ENCODE measurements at regions not wholly inside any gene's neighbourhood (a gene's known extent, or its start where the extent isn't known, plus 50 kb on each side); places are given as distances from the start of the nearest gene placed in this dataset.
A peak's percentile ranks its signal among the peaks of the same experiment; 100 is the strongest.

- peak overlapping the region; percentile 88 for H3K27ac ChIP-seq (ENCODE audit: insufficient read depth, low read depth, low read length)
- TF ChIP-seq GATA2 (IDR thresholded peaks at IDR 0.05; ENCODE audit: insufficient read depth, insufficient read length, low read depth, low read length) (no peak), EZH2 (IDR thresholded peaks at IDR 0.05; ENCODE audit: borderline replicate concordance, low read depth, low read length, severe bottlenecking) (no peak), JUN (IDR thresholded peaks at IDR 0.05; ENCODE audit: borderline replicate concordance, insufficient read depth, insufficient read length, low read depth) (no peak), MYC (IDR thresholded peaks at IDR 0.05; ENCODE audit: low read depth, low read length) (no peak), POLR2AphosphoS5 (IDR thresholded peaks at IDR 0.05; ENCODE audit: insufficient read depth, low read depth, low read length) (no peak), FOS (IDR thresholded peaks at IDR 0.05; ENCODE audit: borderline replicate concordance, insufficient read depth, low read length) (no peak)
- peak; percentile 11 for DNase-seq (ENCODE audit: low read depth, low spot score)
- FAIRE-seq, result no peak
- no peaks in the 10 kb centered on the region for H3K27me3 ChIP-seq (ENCODE audit: control insufficient read depth in 2 of 2, insufficient read depth in 2 of 2, low read length in 2 of 2)
- no TSS peak for BruUV-seq (replicated peaks)
- no peaks in the 10 kb centered on the region for H3K36me3 ChIP-seq (ENCODE audit: control insufficient read depth in 2 of 2, extremely low read depth in 1 of 2, insufficient read depth in 2 of 2, low read length in 2 of 2)
- H3K79me2 ChIP-seq (ENCODE audit: control insufficient read depth, insufficient read depth, low read length), result no peaks in the 10 kb centered on the region
- no peaks in the 10 kb centered on the region for H3K9me3 ChIP-seq (replicated peaks; ENCODE audit: control insufficient read depth, insufficient read depth, low read length)
- POLR2A ChIA-PET, result no interaction called here
- intact Hi-C loops (cut with micrococcal nuclease), result loop anchor here (1.0 kb wide), 5 partner anchors 12 to 262 kb away; no protein-coding TSS in a partner anchor
- peak overlapping the region; percentile 50 for H3K4me2 ChIP-seq (ENCODE audit: insufficient read depth, low read length)
- H3K4me3 ChIP-seq (replicated peaks in 1 of 3; ENCODE audit: insufficient read depth in 1 of 3, low read depth in 1 of 3, low read length in 3 of 3), result no peak overlapping the region
- H3K9me1 ChIP-seq (replicated peaks; ENCODE audit: control insufficient read depth, extremely low read depth, insufficient read depth, low read length), result no peaks in the 10 kb centered on the region
- H3K4me1 ChIP-seq (ENCODE audit: control insufficient read depth, extremely low read depth, insufficient read depth, low read length), result peaks cover 20% of the 10 kb centered on the region
- CTCF ChIA-PET, result interaction anchor here (1.2 to 2.6 kb wide), 8 partner anchors 11 to 386 kb away, joined by 3 to 14 read pairs (median 4); partner anchors contain the start of gene SGK1
- peak overlapping the region; percentile 68 for H3K9ac ChIP-seq (replicated peaks; ENCODE audit: extremely low read depth, insufficient read depth, low read length)
- H2AFZ ChIP-seq (ENCODE audit: low read depth, low read length), result no peak overlapping the region
- no peaks in the 10 kb centered on the region for H4K20me1 ChIP-seq (replicated peaks; ENCODE audit: control insufficient read depth, extremely low read depth, insufficient read depth, low read length)
- dilution Hi-C loops (cut with MboI; ENCODE audit: extremely low pct_ligation_motif_present, low sequenced_read_pairs), result loop anchor here (25.0 kb wide), 1 partner anchor 100 kb away; no protein-coding TSS in a partner anchor
These were observed 119.0 kb upstream of the SGK1 start for GRCh38 chr6:134436950-134437349.

DNA sequence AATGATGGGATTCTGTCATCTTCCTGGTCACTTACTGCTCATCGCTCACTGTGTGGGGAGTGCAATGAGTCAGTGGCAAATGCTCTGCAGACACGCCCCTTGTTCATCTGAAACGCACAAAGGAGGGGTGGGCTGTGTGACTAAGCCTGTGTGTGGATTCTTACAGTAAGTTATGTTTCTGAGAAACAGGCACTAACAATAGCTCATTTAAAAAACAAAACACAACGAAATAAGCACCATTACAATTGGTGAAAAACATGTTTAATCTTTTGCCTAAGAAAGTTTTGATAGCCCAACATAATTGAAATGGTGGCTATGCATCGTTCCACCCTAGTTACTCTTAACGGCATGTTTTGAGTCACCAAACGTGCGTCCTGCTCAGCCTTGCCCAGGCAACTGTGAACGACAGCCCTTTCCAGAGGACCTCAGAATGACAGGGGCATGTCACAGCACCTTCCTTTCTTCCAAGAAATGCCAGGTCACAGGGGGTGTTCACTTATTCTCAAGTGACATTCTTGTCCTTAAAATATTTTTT is 118.4 kb upstream of the SGK1 start:
- DNase-seq (ENCODE audit: low read depth, low spot score), result peak; percentile 94
- intact Hi-C loops (cut with micrococcal nuclease), result loop anchor here (1.0 kb wide), 5 partner anchors 11 to 261 kb away; no protein-coding TSS in a partner anchor
- CTCF ChIA-PET, result interaction anchor here (1.2 to 2.6 kb wide), 10 partner anchors 11 to 386 kb away, joined by 3 to 14 read pairs (median 4); partner anchors contain the start of gene SGK1
- H3K27ac ChIP-seq (ENCODE audit: insufficient read depth, low read depth, low read length), result peak overlapping the region; percentile 88
- H3K79me2 ChIP-seq (ENCODE audit: control insufficient read depth, insufficient read depth, low read length), result no peaks in the 10 kb centered on the region
- peaks cover 20% of the 10 kb centered on the region for H3K4me1 ChIP-seq (ENCODE audit: control insufficient read depth, extremely low read depth, insufficient read depth, low read length)
- H3K27me3 ChIP-seq (ENCODE audit: control insufficient read depth in 2 of 2, insufficient read depth in 2 of 2, low read length in 2 of 2), result no peaks in the 10 kb centered on the region
- BruUV-seq (replicated peaks), result TSS peak; percentile 97
- POLR2A ChIA-PET, result no interaction called here
- no peaks in the 10 kb centered on the region for H4K20me1 ChIP-seq (replicated peaks; ENCODE audit: control insufficient read depth, extremely low read depth, insufficient read depth, low read length)
- peak overlapping the region; percentile 68 for H3K9ac ChIP-seq (replicated peaks; ENCODE audit: extremely low read depth, insufficient read depth, low read length)
- H3K9me1 ChIP-seq (replicated peaks; ENCODE audit: control insufficient read depth, extremely low read depth, insufficient read depth, low read length), result no peaks in the 10 kb centered on the region
- peak overlapping the region; percentile 16 for H2AFZ ChIP-seq (ENCODE audit: low read depth, low read length)
- peak overlapping the region in 1 of 3 experiments; percentile 3 for H3K4me3 ChIP-seq (replicated peaks in 1 of 3; ENCODE audit: insufficient read depth in 1 of 3, low read depth in 1 of 3, low read length in 3 of 3)
- FAIRE-seq, result peak; percentile 92
- TF ChIP-seq JUN (IDR thresholded peaks at IDR 0.05; ENCODE audit: borderline replicate concordance, insufficient read depth, insufficient read length, low read depth) (peak; percentile 86), FOS (IDR thresholded peaks at IDR 0.05; ENCODE audit: borderline replicate concordance, insufficient read depth, low read length) (peak; percentile 97), POLR2AphosphoS5 (IDR thresholded peaks at IDR 0.05; ENCODE audit: insufficient read depth, low read depth, low read length) (no peak)
- H3K4me2 ChIP-seq (ENCODE audit: insufficient read depth, low read length), result peak overlapping the region; percentile 50
- no peaks in the 10 kb centered on the region for H3K36me3 ChIP-seq (ENCODE audit: control insufficient read depth in 2 of 2, extremely low read depth in 1 of 2, insufficient read depth in 2 of 2, low read length in 2 of 2)
- dilution Hi-C loops (cut with MboI; ENCODE audit: extremely low pct_ligation_motif_present, low sequenced_read_pairs), result loop anchor here (25.0 kb wide), 1 partner anchor 101 kb away; no protein-coding TSS in a partner anchor
- H3K9me3 ChIP-seq (replicated peaks; ENCODE audit: control insufficient read depth, insufficient read depth, low read length), result no peaks in the 10 kb centered on the region

Data from endothelial cell of umbilical vein (primary cell).